ENCODE measurements at regions not wholly inside any gene's neighbourhood (a gene's known extent, or its start where the extent isn't known, plus 50 kb on each side); places are given as distances from the start of the nearest gene placed in this dataset.
"Not testable (repeated sequence)": the region's sequence is repeated elsewhere in the genome, so short reads cannot be mapped to it uniquely, and the experiment has no call there.

- H3K27me3 ChIP-seq (replicated peaks; ENCODE audit: insufficient read depth, low read depth, low read length, poor library complexity): no peaks in the 10 kb centered on the region
- intact Hi-C loops (cut with micrococcal nuclease; ENCODE audit: unreplicated experiment): no loop called here
- H3K4me1 ChIP-seq (ENCODE audit: insufficient read depth, low read length, poor library complexity, severe bottlenecking): no peaks in the 10 kb centered on the region
- no peak for TF ChIP-seq CTCF (conservative IDR thresholded peaks at IDR 0.05; ENCODE audit: low read depth, low read length)
- no peak for TF ChIP-seq EZH2 (IDR thresholded peaks at IDR 0.05; ENCODE audit: borderline replicate concordance, low read depth, low read length, poor library complexity, severe bottlenecking)
- no peaks in the 10 kb centered on the region for H3K36me3 ChIP-seq (ENCODE audit: insufficient read depth, low read length, poor library complexity, severe bottlenecking)
- BruUV-seq (replicated peaks): no TSS peak
- H3K27ac ChIP-seq (ENCODE audit: low read depth, low read length, poor library complexity, severe bottlenecking): no peak overlapping the region
- no peak overlapping the region for H3K4me3 ChIP-seq (ENCODE audit: low read depth, low read length, poor library complexity, severe bottlenecking)
- CTCF ChIA-PET: no interaction called here
- no peaks in the 10 kb centered on the region for H3K9me3 ChIP-seq (ENCODE audit: low read depth, low read length, poor library complexity, severe bottlenecking)
- DNase-seq (ENCODE audit: low spot score): peak; percentile 68
- POLR2A ChIA-PET (ENCODE audit: low non-redundant PET): no interaction called here
Observed at GRCh38 chr1:232127190-232127589, 500.6 kb downstream of the DISC1 start.

GRCh38 chr1:232123775-232124659, 497.4 kb downstream of the DISC1 start:
- Histone ChIP-seq H3K4me1 (ENCODE audit: insufficient read depth, low read length, poor library complexity, severe bottlenecking) (no peaks in the 10 kb centered on the region), H3K9me3 (ENCODE audit: low read depth, low read length, poor library complexity, severe bottlenecking) (no peaks in the 10 kb centered on the region), H3K4me3 (ENCODE audit: low read depth, low read length, poor library complexity, severe bottlenecking) (no peak overlapping the region), H3K36me3 (ENCODE audit: insufficient read depth, low read length, poor library complexity, severe bottlenecking) (no peaks in the 10 kb centered on the region), H3K27me3 (replicated peaks; ENCODE audit: insufficient read depth, low read depth, low read length, poor library complexity) (no peaks in the 10 kb centered on the region), H3K27ac (ENCODE audit: low read depth, low read length, poor library complexity, severe bottlenecking) (no peak overlapping the region)
- intact Hi-C loops (cut with micrococcal nuclease; ENCODE audit: unreplicated experiment): no loop called here
- no peak for DNase-seq (ENCODE audit: low spot score)
- ChIA-PET CTCF (no interaction called here), POLR2A (ENCODE audit: low non-redundant PET) (no interaction called here)
- no peak for TF ChIP-seq EZH2 (IDR thresholded peaks at IDR 0.05; ENCODE audit: borderline replicate concordance, low read depth, low read length, poor library complexity, severe bottlenecking)
- BruUV-seq (replicated peaks): no TSS peak

GRCh38 chr1:232117903-232118302, 491.3 kb downstream of the DISC1 start:
- BruUV-seq (replicated peaks); H3K4me3 ChIP-seq (ENCODE audit: low read depth, low read length, poor library complexity, severe bottlenecking); POLR2A ChIA-PET (ENCODE audit: low non-redundant PET); H3K27ac ChIP-seq (ENCODE audit: low read depth, low read length, poor library complexity, severe bottlenecking); H3K4me1 ChIP-seq (ENCODE audit: insufficient read depth, low read length, poor library complexity, severe bottlenecking); H3K27me3 ChIP-seq (replicated peaks; ENCODE audit: insufficient read depth, low read depth, low read length, poor library complexity); CTCF ChIA-PET; H3K36me3 ChIP-seq (ENCODE audit: insufficient read depth, low read length, poor library complexity, severe bottlenecking); DNase-seq (ENCODE audit: low spot score); intact Hi-C loops (cut with micrococcal nuclease; ENCODE audit: unreplicated experiment); H3K9me3 ChIP-seq (ENCODE audit: low read depth, low read length, poor library complexity, severe bottlenecking): not testable (repeated sequence)

GRCh38 chr1:232114985-232115384, 488.4 kb downstream of the DISC1 start:
- no TSS peak for BruUV-seq (replicated peaks)
- POLR2A ChIA-PET (ENCODE audit: low non-redundant PET): no interaction called here

More at GRCh38 chr1:232114985-232115384, 488.4 kb downstream of the DISC1 start:
- no peaks in the 10 kb centered on the region for H3K9me3 ChIP-seq (ENCODE audit: low read depth, low read length, poor library complexity, severe bottlenecking)
- TF ChIP-seq EZH2 (IDR thresholded peaks at IDR 0.05; ENCODE audit: borderline replicate concordance, low read depth, low read length, poor library complexity, severe bottlenecking): no peak
- TF ChIP-seq CTCF (conservative IDR thresholded peaks at IDR 0.05; ENCODE audit: low read depth, low read length): no peak
- no peak overlapping the region for H3K4me3 ChIP-seq (ENCODE audit: low read depth, low read length, poor library complexity, severe bottlenecking)
- no peaks in the 10 kb centered on the region for H3K36me3 ChIP-seq (ENCODE audit: insufficient read depth, low read length, poor library complexity, severe bottlenecking)
- DNase-seq (ENCODE audit: low spot score): no peak
- intact Hi-C loops (cut with micrococcal nuclease; ENCODE audit: unreplicated experiment): no loop called here
- CTCF ChIA-PET: no interaction called here
- H3K4me1 ChIP-seq (ENCODE audit: insufficient read depth, low read length, poor library complexity, severe bottlenecking): no peaks in the 10 kb centered on the region
- no peaks in the 10 kb centered on the region for H3K27me3 ChIP-seq (replicated peaks; ENCODE audit: insufficient read depth, low read depth, low read length, poor library complexity)
- no peak overlapping the region for H3K27ac ChIP-seq (ENCODE audit: low read depth, low read length, poor library complexity, severe bottlenecking)
